ENCODE measurements at regions not wholly inside any gene's neighbourhood (a gene's known extent, or its start where the extent isn't known, plus 50 kb on each side); places are given as distances from the start of the nearest gene placed in this dataset.

DNA sequence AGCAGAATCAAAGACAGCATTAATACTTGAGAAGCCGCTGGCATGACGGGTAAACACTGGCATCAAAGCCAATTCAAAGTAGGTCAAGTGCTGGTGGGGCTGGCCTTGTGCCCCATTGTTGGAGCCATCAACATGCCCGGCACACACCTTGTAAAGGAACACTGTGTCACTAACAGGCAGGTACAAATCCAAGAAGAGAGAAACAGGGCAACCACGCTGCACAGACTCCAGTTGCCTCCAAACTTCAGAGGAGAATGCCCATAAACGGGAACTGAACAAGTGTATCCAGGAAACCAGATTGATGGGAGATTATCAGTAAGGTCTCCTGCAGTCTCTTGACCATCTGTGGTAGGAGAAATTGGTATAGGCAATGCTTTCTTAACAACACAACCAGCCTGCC, 127.0 kb upstream of the STXBP5 start:
- TF ChIP-seq, protein P1, sequence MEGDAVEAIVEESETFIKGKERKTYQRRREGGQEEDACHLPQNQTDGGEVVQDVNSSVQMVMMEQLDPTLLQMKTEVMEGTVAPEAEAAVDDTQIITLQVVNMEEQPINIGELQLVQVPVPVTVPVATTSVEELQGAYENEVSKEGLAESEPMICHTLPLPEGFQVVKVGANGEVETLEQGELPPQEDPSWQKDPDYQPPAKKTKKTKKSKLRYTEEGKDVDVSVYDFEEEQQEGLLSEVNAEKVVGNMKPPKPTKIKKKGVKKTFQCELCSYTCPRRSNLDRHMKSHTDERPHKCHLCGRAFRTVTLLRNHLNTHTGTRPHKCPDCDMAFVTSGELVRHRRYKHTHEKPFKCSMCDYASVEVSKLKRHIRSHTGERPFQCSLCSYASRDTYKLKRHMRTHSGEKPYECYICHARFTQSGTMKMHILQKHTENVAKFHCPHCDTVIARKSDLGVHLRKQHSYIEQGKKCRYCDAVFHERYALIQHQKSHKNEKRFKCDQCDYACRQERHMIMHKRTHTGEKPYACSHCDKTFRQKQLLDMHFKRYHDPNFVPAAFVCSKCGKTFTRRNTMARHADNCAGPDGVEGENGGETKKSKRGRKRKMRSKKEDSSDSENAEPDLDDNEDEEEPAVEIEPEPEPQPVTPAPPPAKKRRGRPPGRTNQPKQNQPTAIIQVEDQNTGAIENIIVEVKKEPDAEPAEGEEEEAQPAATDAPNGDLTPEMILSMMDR (IDR thresholded peaks at IDR 0.05; ENCODE audit: borderline replicate concordance, extremely low read depth, low read length, poor library complexity, severe bottlenecking): no peak
- TF ChIP-seq EZH2 (IDR thresholded peaks at IDR 0.05; ENCODE audit: borderline replicate concordance, low read depth, low read length, severe bottlenecking): no peak
